Neural cell (in vitro differentiated cells): ENCODE measurements at regions not wholly inside any gene's neighbourhood (a gene's known extent, or its start where the extent isn't known, plus 50 kb on each side); places are given as distances from the start of the nearest gene placed in this dataset.
"Not testable (repeated sequence)": the region's sequence is repeated elsewhere in the genome, so short reads cannot be mapped to it uniquely, and the experiment has no call there.

ENCODE experiments used
- H2AFZ ChIP-seq: fragments of 200-600, 300-800 bp; sonication (generic), shearing (Covaris generic); 2 replicates; pipeline ENCODE4 v1.6.0; 2014; ENCODE audit warnings: low read depth, mild to moderate bottlenecking, antibody characterized with exemption, low read length, moderate library complexity
- H3F3A ChIP-seq: fragments of 200-600 bp; shearing (Covaris generic); 2 replicates; pipeline ENCODE4 v1.6.1; 2016; ENCODE audit warnings: mild to moderate bottlenecking, moderate library complexity, mixed read lengths, antibody characterized with exemption, low read length; ENCODE audit not compliant: insufficient read depth, poor library complexity, severe bottlenecking
- H3K27ac ChIP-seq: fragments of 200-600, 300-800 bp; sonication (generic), shearing (Covaris generic); 2 replicates; pipeline ENCODE4 v1.5.1; 2014; ENCODE audit warnings: mild to moderate bottlenecking, low read length, moderate library complexity
- H3K27me3 ChIP-seq: fragments of 300-800, 200-600 bp; sonication (generic), shearing (Covaris generic); 2 replicates; pipeline ENCODE4 v1.6.0; 2014; ENCODE audit warnings: mild to moderate bottlenecking, low read depth, low read length, moderate library complexity; ENCODE audit not compliant: insufficient read depth
- H3K36me3 ChIP-seq: fragments of 300-800, 200-600 bp; sonication (generic), shearing (Covaris generic); 2 replicates; pipeline ENCODE4 v1.5.1; 2014; ENCODE audit warnings: mild to moderate bottlenecking, antibody characterized with exemption, low read length, moderate library complexity; ENCODE audit not compliant: insufficient read depth
- H3K4me2 ChIP-seq: fragments of 300-800, 200-600 bp; sonication (generic), shearing (Covaris generic); 2 replicates; pipeline ENCODE4 v1.6.0; 2014; ENCODE audit warnings: mild to moderate bottlenecking, low read length
- H3K4me3 ChIP-seq: fragments of 300-800, 200-600 bp; sonication (generic), shearing (Covaris generic); 2 replicates; pipeline ENCODE4 v1.5.1; 2014; ENCODE audit warnings: mild to moderate bottlenecking, low read length, moderate library complexity
- H3K79me2 ChIP-seq: fragments of 200-600 bp; shearing (Covaris generic); replicated peaks from 2 replicates; pipeline ENCODE4 v1.6.0; 2014; ENCODE audit warnings: mild to moderate bottlenecking, low read length, moderate library complexity; ENCODE audit not compliant: insufficient read depth
- H3K9ac ChIP-seq: fragments of 300-800, 200-600 bp; sonication (generic), shearing (Covaris generic); 2 replicates; pipeline ENCODE4 v1.6.1; 2016; ENCODE audit warnings: mild to moderate bottlenecking, low read length, mixed read lengths
- H3K9me2 ChIP-seq: fragments of 200-600 bp; shearing (Covaris generic); 2 replicates; pipeline ENCODE4 v1.6.1; 2016; ENCODE audit warnings: mild to moderate bottlenecking, low read length, mixed read lengths; ENCODE audit not compliant: insufficient read depth
- H3K9me3 ChIP-seq: fragments of 200-600, 300-800 bp; sonication (generic), shearing (Covaris generic); 2 replicates; pipeline ENCODE4 v1.6.1; 2016; ENCODE audit warnings: mild to moderate bottlenecking, mixed run types, low read length, moderate library complexity, mixed read lengths
- H4K20me1 ChIP-seq: fragments of 200-600 bp; shearing (Covaris generic); 2 replicates; pipeline ENCODE4 v1.6.1; 2016; ENCODE audit warnings: mild to moderate bottlenecking, mixed run types; ENCODE audit not compliant: insufficient read depth
- EP300 ChIP-seq: fragments of 450-650 bp; conservative IDR thresholded peaks from 2 replicates; pipeline ENCODE4 v1.6.1; 2014; ENCODE audit warnings: antibody characterized with exemption, mild to moderate bottlenecking, moderate library complexity; ENCODE audit not compliant: poor library complexity, severe bottlenecking
- EZH2 ChIP-seq: fragments of 200-600, 300-800 bp; shearing (Covaris generic), sonication (generic); IDR thresholded peaks from 2 replicates; pipeline ENCODE4 v1.6.1; 2014; ENCODE audit warnings: antibody characterized with exemption, low read length, borderline replicate concordance, mild to moderate bottlenecking; ENCODE audit not compliant: insufficient read depth, poor library complexity, severe bottlenecking
- MXI1 ChIP-seq: fragments of 450-650 bp; conservative IDR thresholded peaks from 2 replicates; pipeline ENCODE4 v1.6.1; 2014; ENCODE audit warnings: antibody characterized with exemption, mild to moderate bottlenecking; ENCODE audit not compliant: poor library complexity, severe bottlenecking
- POLR2AphosphoS5 ChIP-seq: IDR thresholded peaks from 2 replicates; pipeline ENCODE4 v1.6.1; 2012
- RAD21 ChIP-seq: fragments of 450-650 bp; conservative IDR thresholded peaks from 2 replicates; pipeline ENCODE4 v1.6.1; 2014; ENCODE audit warnings: antibody characterized with exemption, mild to moderate bottlenecking, moderate library complexity
- REST ChIP-seq: IDR thresholded peaks from 2 replicates; pipeline ENCODE4 v1.6.1; 2012; ENCODE audit warnings: borderline replicate concordance
- SMC3 ChIP-seq: fragments of 450-650 bp; conservative IDR thresholded peaks from 2 replicates; pipeline ENCODE4 v1.6.1; 2014; ENCODE audit warnings: antibody characterized with exemption, mild to moderate bottlenecking, moderate library complexity; ENCODE audit not compliant: poor library complexity
- TAF1 ChIP-seq: IDR thresholded peaks from 2 replicates; pipeline ENCODE4 v1.6.1; 2012; ENCODE audit warnings: low read depth
- TF ChIP-seq, protein P1 (sequence below): fragments of 450-650 bp; IDR thresholded peaks from 2 replicates; pipeline ENCODE4 v1.5.1; 2014; ENCODE audit warnings: antibody characterized with exemption, mild to moderate bottlenecking, moderate library complexity; ENCODE audit not compliant: poor library complexity, severe bottlenecking

DNA sequence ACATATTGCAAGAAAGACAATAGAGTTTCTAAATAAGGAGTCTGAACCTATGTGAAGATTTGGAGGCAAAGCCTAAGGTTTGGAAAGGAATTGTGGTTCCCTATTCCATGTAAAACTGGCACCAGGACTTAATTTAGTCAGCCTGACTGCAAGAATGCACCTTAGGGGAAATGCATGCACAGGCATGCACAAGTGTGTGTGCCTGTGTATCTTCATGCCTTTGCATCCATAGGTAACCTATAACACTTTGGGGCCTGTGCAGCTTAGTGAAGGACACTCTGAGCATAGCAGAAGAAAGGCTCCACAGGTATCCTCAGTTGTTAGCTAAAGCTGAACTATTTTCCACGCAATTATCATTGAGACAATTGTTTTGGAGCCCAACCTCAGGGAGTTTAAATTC, 73.4 kb downstream of the RPRM start:
- H3K9me3 ChIP-seq = no peaks in the 10 kb centered on the region
- H2AFZ ChIP-seq = no peak overlapping the region
- no peak overlapping the region for H3K9ac ChIP-seq
- TF ChIP-seq, protein P1, sequence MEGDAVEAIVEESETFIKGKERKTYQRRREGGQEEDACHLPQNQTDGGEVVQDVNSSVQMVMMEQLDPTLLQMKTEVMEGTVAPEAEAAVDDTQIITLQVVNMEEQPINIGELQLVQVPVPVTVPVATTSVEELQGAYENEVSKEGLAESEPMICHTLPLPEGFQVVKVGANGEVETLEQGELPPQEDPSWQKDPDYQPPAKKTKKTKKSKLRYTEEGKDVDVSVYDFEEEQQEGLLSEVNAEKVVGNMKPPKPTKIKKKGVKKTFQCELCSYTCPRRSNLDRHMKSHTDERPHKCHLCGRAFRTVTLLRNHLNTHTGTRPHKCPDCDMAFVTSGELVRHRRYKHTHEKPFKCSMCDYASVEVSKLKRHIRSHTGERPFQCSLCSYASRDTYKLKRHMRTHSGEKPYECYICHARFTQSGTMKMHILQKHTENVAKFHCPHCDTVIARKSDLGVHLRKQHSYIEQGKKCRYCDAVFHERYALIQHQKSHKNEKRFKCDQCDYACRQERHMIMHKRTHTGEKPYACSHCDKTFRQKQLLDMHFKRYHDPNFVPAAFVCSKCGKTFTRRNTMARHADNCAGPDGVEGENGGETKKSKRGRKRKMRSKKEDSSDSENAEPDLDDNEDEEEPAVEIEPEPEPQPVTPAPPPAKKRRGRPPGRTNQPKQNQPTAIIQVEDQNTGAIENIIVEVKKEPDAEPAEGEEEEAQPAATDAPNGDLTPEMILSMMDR = no peak
- TF ChIP-seq EZH2 (no peak), EP300 (no peak), TAF1 (no peak), RAD21 (no peak), SMC3 (no peak), POLR2AphosphoS5 (no peak), MXI1 (no peak), REST (no peak)
- H4K20me1 ChIP-seq = no peaks in the 10 kb centered on the region
- no peak overlapping the region for H3K27ac ChIP-seq
- H3K27me3 ChIP-seq = no peaks in the 10 kb centered on the region
- H3K4me2 ChIP-seq = no peak overlapping the region
- H3K9me2 ChIP-seq = no peaks in the 10 kb centered on the region
- no peaks in the 10 kb centered on the region for H3K36me3 ChIP-seq
- no peak overlapping the region for H3K4me3 ChIP-seq
- H3K79me2 ChIP-seq = no peaks in the 10 kb centered on the region
- no peaks in the 10 kb centered on the region for H3F3A ChIP-seq

GRCh38 chr2:153404792-153405191, 73.8 kb downstream of the RPRM start:
- H3K79me2 ChIP-seq = no peaks in the 10 kb centered on the region
- no peak overlapping the region for H3K27ac ChIP-seq
- H3K9me2 ChIP-seq = no peaks in the 10 kb centered on the region
- H3F3A ChIP-seq = no peaks in the 10 kb centered on the region
- no peak overlapping the region for H3K4me2 ChIP-seq
- H3K4me3 ChIP-seq = no peak overlapping the region
- H3K27me3 ChIP-seq = no peaks in the 10 kb centered on the region
- H3K36me3 ChIP-seq = no peaks in the 10 kb centered on the region
- no peak overlapping the region for H3K9ac ChIP-seq
- H2AFZ ChIP-seq = no peak overlapping the region
- TF ChIP-seq TAF1 (no peak), SMC3 (no peak), MXI1 (no peak), EZH2 (no peak)
- H4K20me1 ChIP-seq = no peaks in the 10 kb centered on the region
- H3K9me3 ChIP-seq = no peaks in the 10 kb centered on the region

DNA sequence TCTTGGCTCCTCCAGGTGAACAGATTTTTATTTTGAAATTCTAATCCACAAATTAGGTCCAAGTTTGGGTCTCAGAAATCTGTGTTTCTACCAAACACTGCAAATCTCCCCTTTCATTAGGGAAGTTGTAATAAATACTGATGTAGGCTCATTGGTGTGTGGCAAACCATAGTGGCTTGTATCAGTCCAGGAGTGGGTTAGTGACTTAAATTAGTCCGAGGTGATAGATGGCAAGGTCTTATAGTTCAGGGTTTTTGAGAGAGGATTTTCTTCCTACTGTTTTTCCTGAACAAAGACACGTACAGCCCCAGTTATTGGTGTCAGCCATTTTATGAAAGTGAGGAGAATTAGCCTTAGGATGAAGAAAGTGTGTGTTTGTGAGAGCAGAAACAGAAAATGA, 74.6 kb downstream of the RPRM start:
- H3K4me2 ChIP-seq = no peak overlapping the region
- no peaks in the 10 kb centered on the region for H3K27me3 ChIP-seq
- H2AFZ ChIP-seq = no peak overlapping the region
- no peaks in the 10 kb centered on the region for H4K20me1 ChIP-seq
- no peaks in the 10 kb centered on the region for H3K9me3 ChIP-seq
- no peaks in the 10 kb centered on the region for H3F3A ChIP-seq
- H3K36me3 ChIP-seq = no peaks in the 10 kb centered on the region
- no peak overlapping the region for H3K27ac ChIP-seq
- H3K9ac ChIP-seq = no peak overlapping the region
- no peak overlapping the region for H3K4me3 ChIP-seq
- H3K9me2 ChIP-seq = no peaks in the 10 kb centered on the region
- no peaks in the 10 kb centered on the region for H3K79me2 ChIP-seq
- no peak for TF ChIP-seq REST

GRCh38 chr2:153403352-153403751, 75.2 kb downstream of the RPRM start:
- H3K9me2 ChIP-seq, H3K79me2 ChIP-seq, H3F3A ChIP-seq, H3K27me3 ChIP-seq, H3K4me2 ChIP-seq, H3K36me3 ChIP-seq, H3K27ac ChIP-seq, H2AFZ ChIP-seq, H3K9me3 ChIP-seq, H3K4me3 ChIP-seq, H3K9ac ChIP-seq, H4K20me1 ChIP-seq: not testable (repeated sequence)
